Renal cortex interstitium (tissue), 11 donors: ENCODE measurements at regions not wholly inside any gene's neighbourhood (a gene's known extent, or its start where the extent isn't known, plus 50 kb on each side); places are given as distances from the start of the nearest gene placed in this dataset.
"Not testable (repeated sequence)": the region's sequence is repeated elsewhere in the genome, so short reads cannot be mapped to it uniquely, and the experiment has no call there.

Experiments used
- DNase-seq, 11 donors: peaks; one replicate each; pipeline ENCODE4 v3.0.0-alpha.2; 2013; ENCODE audit warnings: low read depth in 9 of 11, low spot score in 4 of 11; ENCODE audit errors: extremely low read depth in 1 of 11

GRCh38 chr6:140554421-140554820 lies 1180.0 kb upstream of the CITED2 start:
- no peak for DNase-seq

GRCh38 chr6:140548366-140548765 lies 1173.9 kb upstream of the CITED2 start:
- DNase-seq = no peak

DNA sequence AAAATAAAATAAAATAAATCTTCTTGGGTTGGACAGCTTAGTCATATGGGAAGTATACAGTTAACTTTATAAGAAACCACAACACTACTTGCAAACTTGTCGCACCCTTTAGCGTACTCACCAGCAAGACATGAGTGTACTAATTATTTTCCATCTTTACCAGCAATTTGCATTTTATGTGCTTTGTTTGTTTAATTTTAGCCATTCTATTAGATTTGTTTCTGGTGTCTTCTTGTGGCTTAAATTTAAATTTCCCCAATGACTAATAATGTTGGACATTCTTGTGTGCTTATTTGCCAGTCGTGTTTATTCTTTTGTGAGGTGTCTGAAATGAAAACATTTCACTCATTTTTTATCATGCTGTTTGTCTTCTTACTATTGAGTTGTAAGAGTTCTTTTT lies 1172.2 kb upstream of the CITED2 start:
- DNase-seq = no peak

- no peak for DNase-seq
Measured at GRCh38 chr6:140544431-140544830, 1170.0 kb upstream of the CITED2 start.

DNA sequence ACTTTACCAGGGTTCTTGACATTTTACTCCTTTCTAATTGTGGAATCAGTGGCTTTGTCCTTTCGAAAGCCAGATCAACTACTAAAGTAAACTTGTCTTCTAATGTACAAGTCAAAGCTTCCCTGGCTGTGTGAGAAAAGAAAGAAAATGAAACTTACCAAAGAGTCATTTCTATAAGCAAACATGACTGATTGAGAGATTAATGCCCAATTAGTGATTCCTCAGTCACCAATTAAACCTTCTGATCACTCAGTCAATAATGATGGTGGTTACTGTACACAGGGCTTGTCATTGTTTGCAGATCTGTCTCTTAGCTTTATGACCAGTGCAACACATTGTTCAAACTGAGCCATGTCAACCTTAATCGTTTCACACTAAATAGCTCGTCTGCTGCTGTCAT lies 1168.4 kb upstream of the CITED2 start:
- DNase-seq = no peak

- DNase-seq = no peak
Measured at GRCh38 chr6:140541288-140541687, 1166.8 kb upstream of the CITED2 start.

GRCh38 chr6:140540743-140541142 lies 1166.3 kb upstream of the CITED2 start:
- no peak for DNase-seq

- DNase-seq = no peak
Measured at GRCh38 chr6:140538926-140539325, 1164.5 kb upstream of the CITED2 start.

- peak; percentile 12 to 63 (median 31) for DNase-seq
Measured at GRCh38 chr6:140537834-140538705, 1163.6 kb upstream of the CITED2 start.

DNA sequence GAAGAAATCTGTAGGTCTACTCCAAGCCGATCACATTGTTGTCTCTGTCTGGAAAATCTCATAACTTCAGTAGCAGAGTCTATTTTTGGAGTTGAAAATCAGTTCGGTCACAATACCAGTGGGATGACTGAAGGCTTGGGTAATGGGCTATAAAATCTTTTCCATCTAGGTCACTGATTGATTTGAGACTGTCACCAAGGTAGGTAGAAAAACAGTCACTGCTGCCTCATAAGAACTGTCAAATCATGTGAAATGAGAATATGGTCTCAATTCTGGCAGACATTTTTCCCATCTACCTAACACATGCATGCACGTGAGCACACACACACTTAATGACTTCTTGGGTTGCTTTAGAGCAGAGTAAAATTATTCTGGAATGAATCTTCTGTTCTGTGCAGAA lies 1162.8 kb upstream of the CITED2 start:
- DNase-seq = no peak

DNA sequence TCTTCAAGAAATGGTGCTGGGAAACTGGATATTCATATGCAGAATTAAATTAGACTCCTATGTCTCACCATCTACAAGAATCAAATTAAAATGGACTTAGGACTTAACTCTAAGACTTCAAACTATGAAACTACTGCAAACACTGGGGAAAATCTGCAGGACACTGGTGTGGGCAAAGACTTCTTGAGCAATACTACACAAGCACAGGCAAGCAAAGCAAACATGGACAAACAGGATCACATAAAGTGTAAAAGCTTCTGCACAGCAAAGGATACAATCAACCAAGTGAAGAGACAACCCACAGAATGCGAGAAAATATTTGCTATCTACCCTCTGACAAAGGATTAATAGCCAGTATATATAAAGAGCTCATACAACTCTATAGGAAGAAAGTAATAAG lies 1161.1 kb upstream of the CITED2 start:
- no peak for DNase-seq

DNA sequence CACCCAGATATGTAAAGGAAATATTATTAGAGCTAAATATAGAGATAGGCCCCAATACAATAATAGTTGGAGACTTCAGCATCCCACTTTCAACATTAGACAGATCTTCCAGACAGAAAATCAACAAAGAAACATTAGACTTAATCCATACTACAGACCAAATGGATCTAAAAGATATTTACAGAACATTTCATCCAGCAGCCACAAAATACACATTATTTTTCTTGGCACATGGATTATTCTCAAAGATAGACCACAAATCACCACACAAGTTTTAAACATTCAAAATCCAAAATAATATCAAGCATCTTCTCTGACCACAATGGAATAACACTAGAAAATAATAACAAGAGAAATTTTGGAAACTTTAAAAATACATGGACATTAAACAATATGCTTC lies 1159.1 kb upstream of the CITED2 start:
- DNase-seq = no peak

DNA sequence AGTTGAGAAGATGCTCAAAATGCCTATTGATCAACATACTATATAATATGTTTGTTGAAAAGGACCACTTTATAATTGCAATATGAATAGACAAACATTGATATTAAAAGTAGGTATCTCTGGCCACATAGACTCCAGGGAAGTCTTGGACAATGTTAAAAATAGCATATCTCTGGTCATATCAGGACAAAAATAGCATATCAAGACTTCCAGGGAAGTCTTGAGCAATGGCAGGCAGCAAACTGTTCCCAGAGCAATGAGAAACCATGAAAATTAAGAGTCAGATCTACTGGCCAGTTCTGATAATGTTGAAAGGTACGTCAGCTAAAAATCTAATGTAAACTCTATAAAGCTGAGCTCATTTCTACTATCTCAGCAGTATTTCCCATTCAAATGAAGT lies 1130.3 kb upstream of the CITED2 start:
- DNase-seq = no peak

GRCh38 chr6:140500849-140501248 lies 1126.4 kb upstream of the CITED2 start:
- DNase-seq = no peak

DNA sequence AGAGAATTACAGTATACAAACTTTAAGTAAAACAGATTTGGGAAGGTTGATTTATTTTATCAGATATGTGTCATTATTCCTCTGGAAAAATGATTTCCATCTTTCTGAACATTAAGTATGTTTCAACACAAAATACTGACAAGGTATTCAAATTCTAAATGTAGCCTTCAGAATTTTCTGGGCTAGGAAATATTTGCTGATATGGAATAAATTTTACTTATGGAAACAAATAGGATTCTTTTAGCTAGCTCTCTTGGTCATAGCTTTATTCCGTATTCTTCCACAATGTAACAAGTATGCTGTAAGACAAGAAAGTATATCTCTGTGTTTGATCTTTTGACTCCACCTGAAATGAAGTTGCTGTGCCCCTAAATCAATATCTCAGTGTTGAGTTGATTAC lies 1125.2 kb upstream of the CITED2 start:
- DNase-seq = no peak

DNA sequence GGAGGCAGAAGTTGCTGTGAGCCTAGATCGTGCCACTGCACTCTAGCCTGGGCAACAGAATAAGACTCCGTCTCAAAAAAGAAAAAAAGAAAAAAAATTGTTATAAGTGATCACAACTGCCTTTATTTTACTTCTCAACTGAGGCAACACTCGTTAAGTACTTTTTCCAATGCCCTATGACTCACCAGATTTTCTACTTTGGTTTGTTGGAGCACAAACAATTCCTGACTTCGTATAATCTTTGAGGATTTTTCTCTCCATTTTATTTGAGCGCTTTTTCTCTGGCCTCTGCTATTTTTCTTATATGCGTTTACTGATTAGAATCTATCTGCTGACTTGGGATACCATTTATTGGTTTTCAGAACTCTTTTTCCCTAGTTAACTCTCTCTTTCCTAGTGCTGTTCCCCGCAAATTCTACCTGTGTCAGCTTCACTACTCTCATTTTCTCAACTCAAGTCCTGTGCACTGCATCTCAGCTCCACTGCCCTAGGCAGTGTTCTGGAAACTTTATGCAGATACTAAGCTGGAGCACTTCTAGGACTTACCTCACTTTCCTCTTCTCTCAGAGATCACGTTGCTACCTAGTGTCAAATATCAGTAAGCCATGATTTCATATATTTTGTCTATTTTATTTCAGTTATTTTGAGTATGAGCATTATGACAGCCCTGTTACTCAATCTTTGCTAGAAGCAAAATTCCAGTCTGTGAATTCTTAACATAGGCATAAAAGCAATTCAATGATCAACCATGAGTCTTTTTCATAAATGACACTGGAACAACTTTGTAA lies 1120.1 kb upstream of the CITED2 start:
- DNase-seq = no peak

DNA sequence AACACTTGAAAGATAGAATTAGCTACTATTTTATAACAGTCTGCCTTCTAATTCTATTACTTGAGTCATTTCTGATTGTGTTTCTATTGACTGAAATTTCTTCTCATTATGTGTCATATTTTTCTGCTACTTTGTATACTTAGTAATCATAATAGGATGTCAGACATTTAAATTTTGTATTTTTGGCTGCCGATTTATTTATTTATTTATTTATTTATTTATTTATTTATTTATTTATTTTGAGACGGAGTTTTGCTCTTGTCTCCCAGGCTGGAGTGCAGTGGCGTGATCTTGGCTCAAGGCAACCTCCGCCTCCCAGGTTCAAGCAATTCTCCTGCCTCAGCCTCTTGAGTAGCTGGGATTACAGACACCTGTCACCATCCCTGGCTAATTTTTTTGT lies 1119.0 kb upstream of the CITED2 start:
- not testable (repeated sequence) for DNase-seq

- DNase-seq = no peak
Measured at GRCh38 chr6:140490081-140490480, 1115.6 kb upstream of the CITED2 start.

DNA sequence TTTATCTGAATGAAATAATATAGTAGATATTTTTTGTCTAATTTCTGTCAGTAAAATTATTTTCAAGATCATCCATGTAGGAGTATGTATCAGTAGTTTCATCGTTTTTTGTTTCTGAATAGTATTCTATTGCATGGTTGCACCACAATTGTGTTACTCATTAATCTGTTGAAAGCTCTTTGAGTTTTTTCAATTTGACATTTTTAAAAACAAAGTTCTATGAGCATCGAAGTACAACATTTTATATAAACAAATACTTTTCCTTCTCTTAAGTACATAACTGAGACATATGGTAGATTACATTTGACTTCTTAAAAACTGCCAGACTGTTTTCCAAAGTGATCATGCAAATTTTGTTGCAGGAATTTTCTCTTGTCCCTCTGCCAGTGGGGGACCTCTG lies 1113.1 kb upstream of the CITED2 start:
- DNase-seq = no peak
